NCI-H2227 treated with DMSO at 0.1 percent for 48 hours (cell line): ENCODE measurements at regions not wholly inside any gene's neighbourhood (a gene's known extent, or its start where the extent isn't known, plus 50 kb on each side); places are given as distances from the start of the nearest gene placed in this dataset.

Experiments used
- DNase-seq: peaks from one replicate; lab custom pipeline; 2025; lab: John Stamatoyannopoulos, UW

DNA sequence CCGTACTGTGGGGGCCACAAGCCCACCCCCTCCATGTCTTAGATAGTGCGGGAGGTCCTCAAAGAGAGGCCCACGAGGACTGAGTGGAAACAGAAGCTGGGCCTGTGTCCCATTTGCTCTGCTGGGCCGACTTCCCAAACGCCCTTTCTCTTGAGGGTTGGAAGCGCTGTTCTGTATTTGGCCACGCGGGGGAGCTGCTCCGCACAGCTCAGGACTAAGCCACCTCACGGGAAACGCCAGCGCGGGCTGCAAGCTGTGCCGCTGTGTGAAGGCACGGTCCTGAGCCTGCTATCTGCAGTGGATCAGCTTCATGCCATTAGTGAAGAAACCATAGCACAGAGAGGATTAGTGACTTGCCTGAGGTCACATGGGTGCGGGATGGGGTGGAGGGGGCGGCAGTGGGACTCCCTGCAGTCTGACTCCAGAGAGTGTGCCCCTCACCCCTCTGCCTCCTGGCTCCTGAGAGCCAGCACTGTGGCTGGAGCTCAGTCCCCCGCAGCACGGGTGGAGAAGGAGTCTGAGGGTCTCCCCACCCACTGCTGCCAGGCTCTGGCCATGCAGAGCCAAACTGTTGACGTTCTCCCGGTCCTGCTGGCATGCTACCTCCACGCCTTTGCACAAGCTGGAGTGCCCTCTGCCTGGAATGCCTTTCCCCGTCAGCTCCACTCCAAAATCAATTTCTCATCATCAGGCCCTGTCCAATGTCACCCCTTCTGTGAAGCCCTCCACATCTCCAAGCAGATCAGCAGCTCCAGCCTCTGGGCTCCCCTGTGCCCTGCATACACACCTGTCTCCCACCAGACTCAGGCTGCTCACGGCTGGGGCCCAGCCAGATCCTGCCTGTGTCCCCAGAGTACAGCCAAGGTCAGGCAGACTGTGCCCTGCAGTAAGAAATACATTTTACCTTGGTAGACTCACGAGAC lies 51.5 kb upstream of the LRRC32 start:
- peak; percentile 81 for DNase-seq

GRCh38 chr11:76723142-76723541 lies 52.6 kb upstream of the LRRC32 start:
- DNase-seq = no peak

- no peak for DNase-seq
Measured at GRCh38 chr11:76723548-76723947, 53.0 kb upstream of the LRRC32 start.

DNA sequence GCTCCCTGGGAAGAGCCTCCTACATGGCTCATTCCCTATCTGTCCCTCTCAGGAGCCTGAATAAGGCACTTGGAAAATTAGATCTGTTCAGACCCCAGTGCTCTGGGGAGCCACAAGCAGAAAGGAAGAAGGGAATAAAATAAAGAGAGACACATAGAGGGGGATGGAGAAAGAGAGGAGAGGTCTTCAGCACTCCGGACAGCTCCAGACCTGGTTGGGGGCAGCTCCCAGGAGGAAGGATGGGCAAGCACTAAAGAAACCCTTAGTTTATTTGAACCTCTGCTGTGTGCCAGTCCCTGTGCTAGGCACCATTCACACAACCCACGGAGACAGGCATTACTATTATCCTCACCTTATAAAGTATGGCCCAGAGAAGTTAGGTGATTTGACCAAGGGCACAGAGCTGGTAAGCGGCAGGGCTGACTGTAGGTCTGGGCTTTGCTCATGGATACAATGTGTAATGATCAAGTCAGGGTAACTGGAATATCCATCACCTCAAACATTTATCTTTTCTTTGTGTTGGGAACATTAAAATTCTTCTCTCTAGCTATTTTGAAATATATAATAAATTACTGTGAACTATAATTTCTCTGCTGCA lies 53.7 kb upstream of the LRRC32 start:
- no peak for DNase-seq

DNA sequence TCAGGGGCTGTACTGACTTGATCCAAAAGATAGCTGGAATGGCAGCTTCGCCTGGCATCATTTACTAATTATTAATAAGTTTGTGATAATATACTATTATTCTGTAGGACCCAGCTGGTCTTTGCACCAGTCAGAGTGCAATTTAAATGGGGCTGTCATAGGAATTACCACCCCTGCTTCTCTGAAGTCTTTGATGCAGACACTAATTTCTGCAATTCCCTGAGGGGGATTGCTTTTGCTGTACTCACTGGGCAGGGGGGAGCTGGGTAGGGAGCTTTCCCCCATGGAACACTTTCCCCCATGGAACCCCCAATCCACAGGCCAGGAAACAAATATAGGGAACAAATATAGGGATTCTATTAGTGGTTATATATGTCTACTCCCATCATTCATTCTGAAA lies 54.9 kb upstream of the TSKU start:
- DNase-seq = no peak

- no peak for DNase-seq
Measured at GRCh38 chr11:76728778-76729177, 54.4 kb upstream of the TSKU start.

DNA sequence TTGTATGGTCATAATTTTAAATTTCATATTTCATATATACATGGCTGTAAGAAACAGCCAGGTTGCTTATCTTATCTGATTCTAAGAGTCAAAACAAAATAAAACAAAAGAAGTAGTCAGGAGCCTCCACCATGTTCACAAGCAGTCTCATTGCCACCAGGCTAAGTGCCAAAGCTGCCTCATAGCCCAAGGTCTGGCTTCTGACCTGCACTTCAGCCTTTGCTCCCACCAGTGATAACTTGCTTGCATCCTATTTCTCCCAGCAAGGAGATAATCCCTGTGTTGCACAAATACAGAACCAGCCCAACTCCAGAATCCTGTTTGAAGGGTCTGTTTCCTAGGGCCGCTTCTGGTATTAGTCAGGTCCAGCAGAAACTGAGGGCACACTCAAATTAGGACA lies 53.9 kb upstream of the TSKU start:
- no peak for DNase-seq

DNA sequence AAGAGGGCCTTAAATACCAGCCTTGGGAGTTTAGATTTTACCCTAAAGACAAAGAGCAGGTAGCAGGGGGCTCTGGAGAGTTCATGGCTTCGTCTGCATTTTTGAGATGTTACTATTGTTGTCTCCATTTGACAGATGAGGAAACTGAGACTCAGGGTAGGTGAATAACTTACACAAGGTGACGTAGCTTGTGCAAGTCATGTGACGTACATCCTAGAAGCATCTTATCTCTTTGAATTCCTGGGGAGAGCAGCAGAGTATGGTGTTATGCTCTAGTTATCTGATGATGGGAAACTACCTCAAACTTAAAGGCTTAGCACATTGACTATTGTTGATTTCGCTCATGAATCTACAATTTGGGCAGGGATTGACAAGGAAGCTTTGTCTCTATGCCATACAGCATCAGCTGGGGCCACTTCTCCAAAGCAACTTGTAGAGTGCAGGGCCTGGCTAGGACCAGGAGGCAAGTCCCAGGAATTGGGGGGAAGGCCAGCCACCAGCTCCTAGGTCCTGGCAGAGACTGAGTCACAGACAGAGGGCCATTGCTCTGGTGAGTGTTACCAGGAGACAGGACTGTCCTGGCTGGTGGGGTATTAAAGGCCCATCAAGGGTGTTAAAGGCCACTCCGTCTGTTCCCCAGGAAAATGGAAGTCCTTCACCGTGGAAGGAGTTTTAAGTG lies 52.1 kb upstream of the TSKU start:
- no peak for DNase-seq

GRCh38 chr11:76732643-76733042 lies 50.5 kb upstream of the TSKU start:
- DNase-seq = no peak
